Ascending aorta (tissue), 2 donors: ENCODE measurements at regions not wholly inside any gene's neighbourhood (a gene's known extent, or its start where the extent isn't known, plus 50 kb on each side); places are given as distances from the start of the nearest gene placed in this dataset.
"Not testable (repeated sequence)": the region's sequence is repeated elsewhere in the genome, so short reads cannot be mapped to it uniquely, and the experiment has no call there.

Experiments used
- DNase-seq, 2 donors: peaks; one replicate each; pipeline ENCODE4 v3.0.0-alpha.2; 2019; ENCODE audit warnings: low spot score in 2 of 2
- H3K27ac ChIP-seq, 2 donors: fragments of 200-600 bp; sonication (generic); one replicate each; pipeline ENCODE4 v1.5.1; 2016 to 2017; ENCODE audit warnings: mild to moderate bottlenecking in 1 of 2
- H3K27me3 ChIP-seq: fragments of 200-600 bp; sonication (generic); one replicate; pipeline ENCODE4 v1.5.1; 2017
- H3K36me3 ChIP-seq, 2 donors: fragments of 200-600 bp; sonication (generic); one replicate each; pipeline ENCODE4 v1.5.1; 2016
- H3K4me1 ChIP-seq, 2 donors: fragments of 200-600 bp; sonication (generic); one replicate each; pipeline ENCODE4 v1.5.1; 2016 to 2017; ENCODE audit warnings: mild to moderate bottlenecking in 1 of 2
- H3K4me3 ChIP-seq, 2 donors: fragments of 200-600 bp; sonication (generic); one replicate each; pipeline ENCODE4 v1.5.1; 2016 to 2017; ENCODE audit warnings: mild to moderate bottlenecking in 1 of 2
- H3K9me3 ChIP-seq, 2 donors: fragments of 200-600 bp; sonication (generic); one replicate each; pipeline ENCODE4 v1.5.1; 2016
- intact Hi-C: fragments of 100-400 bp; cut with DNase I; formaldehyde crosslinking; loops from one replicate; pipeline ENCODE4 v1.15.1; 2023

- H3K36me3 ChIP-seq, H3K27ac ChIP-seq, H3K4me1 ChIP-seq, DNase-seq, H3K4me3 ChIP-seq, H3K9me3 ChIP-seq, H3K27me3 ChIP-seq, intact Hi-C loops: not testable (repeated sequence)
These were observed 193.7 kb downstream of the OTOP1 start for GRCh38 chr4:4032801-4033605.

GRCh38 chr4:4037399-4038138, 189.2 kb downstream of the OTOP1 start:
- DNase-seq, H3K9me3 ChIP-seq, H3K4me1 ChIP-seq, intact Hi-C loops, H3K36me3 ChIP-seq, H3K4me3 ChIP-seq, H3K27me3 ChIP-seq, H3K27ac ChIP-seq: not testable (repeated sequence)

DNA sequence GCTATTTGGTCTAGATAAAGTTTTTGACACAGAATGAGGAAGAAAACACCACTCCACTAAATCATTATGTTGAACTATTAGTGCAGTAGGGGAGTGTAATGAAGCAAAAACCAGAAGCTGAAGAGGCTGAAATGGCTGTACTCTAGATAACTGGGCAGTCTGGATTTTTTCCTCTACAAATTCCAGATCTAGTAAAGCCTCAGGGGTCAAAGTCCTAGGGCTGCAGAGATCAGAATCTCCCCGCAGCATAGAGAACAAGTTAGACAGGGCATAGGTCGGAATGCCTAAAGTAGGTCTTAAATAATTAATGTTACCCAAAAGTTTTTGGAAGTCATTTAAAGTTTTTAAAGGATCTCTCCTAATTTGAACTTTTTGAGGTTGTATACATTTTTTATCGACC, 180.9 kb downstream of the OTOP1 start:
- H3K36me3 ChIP-seq, H3K4me3 ChIP-seq, intact Hi-C loops, H3K4me1 ChIP-seq, DNase-seq, H3K27ac ChIP-seq, H3K27me3 ChIP-seq, H3K9me3 ChIP-seq: not testable (repeated sequence)

- H3K27ac ChIP-seq, H3K9me3 ChIP-seq, H3K4me1 ChIP-seq, H3K36me3 ChIP-seq, intact Hi-C loops, DNase-seq, H3K4me3 ChIP-seq, H3K27me3 ChIP-seq: not testable (repeated sequence)
These were observed 180.0 kb downstream of the OTOP1 start for GRCh38 chr4:4046686-4047085.

DNA sequence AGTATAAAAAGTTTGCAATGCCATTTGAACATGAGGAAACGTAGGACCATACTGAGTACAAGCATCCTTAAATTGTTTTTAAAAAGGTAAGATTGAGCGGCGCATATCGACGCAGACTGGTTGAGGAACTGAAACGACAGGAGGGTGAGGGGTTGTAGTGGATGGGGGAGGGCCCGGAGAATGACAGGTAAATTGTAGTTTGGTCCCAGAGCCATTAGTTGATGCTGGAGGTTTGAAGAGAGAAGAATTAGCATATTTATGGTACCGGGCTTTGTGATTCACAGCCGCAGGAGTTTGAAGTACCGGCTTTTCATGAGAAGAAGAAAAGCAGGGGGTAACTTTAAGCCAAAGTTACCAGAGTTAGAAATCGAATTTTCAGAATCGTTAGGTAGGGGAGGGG, 179.5 kb downstream of the OTOP1 start:
- DNase-seq, H3K9me3 ChIP-seq, intact Hi-C loops, H3K4me3 ChIP-seq, H3K27ac ChIP-seq, H3K36me3 ChIP-seq, H3K27me3 ChIP-seq, H3K4me1 ChIP-seq: not testable (repeated sequence)

GRCh38 chr4:4048227-4048626, 178.5 kb downstream of the OTOP1 start:
- H3K27me3 ChIP-seq, H3K27ac ChIP-seq, H3K9me3 ChIP-seq, DNase-seq, H3K4me3 ChIP-seq, intact Hi-C loops, H3K4me1 ChIP-seq, H3K36me3 ChIP-seq: not testable (repeated sequence)

DNA sequence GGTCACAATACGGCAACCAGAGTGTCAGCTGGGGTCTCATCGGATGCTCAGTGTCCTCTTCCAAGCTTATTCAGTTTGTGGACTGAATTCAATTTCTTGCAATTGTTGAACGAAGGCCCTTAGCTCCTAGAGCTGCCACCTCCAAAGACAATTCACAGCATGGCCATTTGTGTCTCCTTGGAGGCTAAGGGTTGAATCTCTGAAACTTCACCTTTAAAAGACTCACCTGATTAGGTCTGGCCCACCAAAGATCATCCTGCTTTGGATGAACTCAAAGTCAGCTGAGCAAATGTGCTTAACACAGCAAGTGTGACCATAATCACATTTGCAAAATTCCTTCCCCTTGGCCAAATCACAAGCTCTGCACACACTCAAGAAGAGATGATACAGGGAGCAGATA, 175.9 kb downstream of the OTOP1 start:
- DNase-seq, H3K36me3 ChIP-seq, H3K9me3 ChIP-seq, H3K4me3 ChIP-seq, H3K4me1 ChIP-seq, H3K27me3 ChIP-seq, intact Hi-C loops, H3K27ac ChIP-seq: not testable (repeated sequence)

- H3K9me3 ChIP-seq, DNase-seq, H3K36me3 ChIP-seq, H3K27ac ChIP-seq, H3K4me3 ChIP-seq, intact Hi-C loops, H3K27me3 ChIP-seq, H3K4me1 ChIP-seq: not testable (repeated sequence)
These were observed 173.8 kb downstream of the OTOP1 start for GRCh38 chr4:4052933-4053332.

- H3K9me3 ChIP-seq, H3K27ac ChIP-seq, H3K4me3 ChIP-seq, H3K4me1 ChIP-seq, DNase-seq, H3K36me3 ChIP-seq, H3K27me3 ChIP-seq, intact Hi-C loops: not testable (repeated sequence)
These were observed 169.5 kb downstream of the OTOP1 start for GRCh38 chr4:4057226-4057625.

GRCh38 chr4:4084171-4084570, 142.6 kb downstream of the OTOP1 start:
- intact Hi-C loops: not testable (repeated sequence)

GRCh38 chr4:4089716-4090419, 136.9 kb downstream of the OTOP1 start:
- DNase-seq, H3K27ac ChIP-seq, H3K36me3 ChIP-seq, H3K4me3 ChIP-seq, intact Hi-C loops, H3K27me3 ChIP-seq, H3K4me1 ChIP-seq, H3K9me3 ChIP-seq: not testable (repeated sequence)

More at GRCh38 chr4:4084171-4084570, 142.6 kb downstream of the OTOP1 start:
- not testable (repeated sequence) for H3K4me1 ChIP-seq, H3K36me3 ChIP-seq, H3K9me3 ChIP-seq, H3K27ac ChIP-seq, H3K27me3 ChIP-seq, H3K4me3 ChIP-seq, DNase-seq

GRCh38 chr4:4090720-4091119, 136.0 kb downstream of the OTOP1 start:
- H3K27me3 ChIP-seq, H3K36me3 ChIP-seq, DNase-seq, H3K27ac ChIP-seq, intact Hi-C loops, H3K9me3 ChIP-seq, H3K4me3 ChIP-seq, H3K4me1 ChIP-seq: not testable (repeated sequence)

DNA sequence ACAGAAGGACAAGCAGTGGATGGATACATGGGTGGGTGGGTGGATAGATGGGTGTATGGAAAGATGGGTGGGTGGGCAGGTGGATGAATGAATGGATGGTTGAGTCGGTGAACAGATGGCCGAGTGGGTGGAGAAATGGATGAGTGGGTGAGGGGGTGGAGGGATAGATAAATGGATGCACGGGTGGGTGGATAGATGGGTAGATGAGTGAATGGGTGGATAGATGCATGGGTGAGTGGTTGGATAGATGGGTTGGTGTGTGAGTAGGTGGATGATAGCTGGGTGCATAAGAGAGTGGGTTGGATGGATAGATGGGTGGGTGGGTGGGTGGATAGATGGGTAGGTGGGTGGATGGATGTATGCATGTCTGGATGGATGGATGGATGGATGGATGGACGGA, 134.6 kb downstream of the OTOP1 start:
- intact Hi-C loops, H3K9me3 ChIP-seq, H3K4me3 ChIP-seq, H3K27me3 ChIP-seq, DNase-seq, H3K27ac ChIP-seq, H3K4me1 ChIP-seq, H3K36me3 ChIP-seq: not testable (repeated sequence)

- H3K36me3 ChIP-seq, H3K9me3 ChIP-seq, DNase-seq, H3K4me3 ChIP-seq, H3K4me1 ChIP-seq, H3K27me3 ChIP-seq, intact Hi-C loops, H3K27ac ChIP-seq: not testable (repeated sequence)
These were observed 127.1 kb downstream of the OTOP1 start for GRCh38 chr4:4099610-4100009.
